GM12874 (cell line): ENCODE measurements at regions not wholly inside any gene's neighbourhood (a gene's known extent, or its start where the extent isn't known, plus 50 kb on each side); places are given as distances from the start of the nearest gene placed in this dataset.
A peak's percentile ranks its signal among the peaks of the same experiment; 100 is the strongest.

Experiments
- CTCF ChIP-seq: IDR thresholded peaks from 2 replicates; pipeline ENCODE4 v1.5.1; 2011; ENCODE audit warnings: low read depth, mild to moderate bottlenecking, control low read depth, low read length, moderate library complexity; ENCODE audit not compliant: insufficient read depth

GRCh38 chrX:80573275-80573674, 153.0 kb downstream of the TENT5D start:
- no peak for TF ChIP-seq CTCF

DNA sequence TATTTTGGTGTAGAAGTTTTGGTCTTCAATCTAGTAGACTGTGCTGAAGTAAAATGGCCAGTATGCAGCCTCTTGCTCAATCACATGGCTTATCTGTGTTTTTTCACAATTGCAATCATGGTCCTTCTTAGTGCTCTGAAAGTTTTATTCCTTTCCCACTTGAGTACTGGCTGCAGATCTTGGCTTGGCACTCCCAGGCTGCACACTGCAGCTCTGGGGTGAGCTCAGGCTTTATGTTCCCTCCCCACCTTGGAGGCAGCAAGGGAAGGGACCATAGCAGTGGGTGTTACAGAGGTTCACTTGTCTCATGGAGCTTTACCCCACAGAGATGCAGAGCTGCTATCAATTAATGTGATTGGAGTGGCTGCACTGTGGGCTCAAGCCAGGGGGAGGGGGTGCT, 156.0 kb downstream of the TENT5D start:
- TF ChIP-seq CTCF: no peak

- TF ChIP-seq CTCF: no peak
Measured at GRCh38 chrX:80576806-80577533, 156.7 kb downstream of the TENT5D start.

DNA sequence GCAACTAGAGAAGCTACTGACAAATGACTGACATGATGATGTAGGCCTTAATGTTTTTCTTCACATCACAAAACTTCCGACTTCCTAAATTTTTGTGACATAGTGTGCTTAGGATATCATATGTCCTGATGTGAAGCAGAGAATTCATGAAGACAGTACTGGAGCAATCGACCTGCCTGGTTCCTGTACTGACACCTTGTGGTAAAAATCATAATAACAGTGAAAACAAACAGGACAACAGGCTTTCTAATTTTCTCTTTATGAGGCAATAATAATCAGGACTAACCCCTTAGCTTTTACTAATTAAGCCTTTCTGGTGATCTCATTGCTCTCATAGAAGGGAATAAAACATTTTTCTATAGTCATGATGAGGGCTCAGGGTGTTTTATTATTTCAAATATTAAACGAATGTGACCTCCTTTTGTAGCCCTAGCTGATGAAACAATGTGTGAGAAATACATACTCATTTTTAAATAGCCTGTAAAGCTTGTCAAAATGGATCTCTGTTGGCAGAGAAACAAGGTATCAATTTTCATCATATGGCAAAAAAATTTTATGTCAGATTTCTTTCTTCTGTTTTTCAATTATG, 158.4 kb downstream of the TENT5D start:
- TF ChIP-seq CTCF: peak; percentile 28; the same call in 1 of the 2 replicates

DNA sequence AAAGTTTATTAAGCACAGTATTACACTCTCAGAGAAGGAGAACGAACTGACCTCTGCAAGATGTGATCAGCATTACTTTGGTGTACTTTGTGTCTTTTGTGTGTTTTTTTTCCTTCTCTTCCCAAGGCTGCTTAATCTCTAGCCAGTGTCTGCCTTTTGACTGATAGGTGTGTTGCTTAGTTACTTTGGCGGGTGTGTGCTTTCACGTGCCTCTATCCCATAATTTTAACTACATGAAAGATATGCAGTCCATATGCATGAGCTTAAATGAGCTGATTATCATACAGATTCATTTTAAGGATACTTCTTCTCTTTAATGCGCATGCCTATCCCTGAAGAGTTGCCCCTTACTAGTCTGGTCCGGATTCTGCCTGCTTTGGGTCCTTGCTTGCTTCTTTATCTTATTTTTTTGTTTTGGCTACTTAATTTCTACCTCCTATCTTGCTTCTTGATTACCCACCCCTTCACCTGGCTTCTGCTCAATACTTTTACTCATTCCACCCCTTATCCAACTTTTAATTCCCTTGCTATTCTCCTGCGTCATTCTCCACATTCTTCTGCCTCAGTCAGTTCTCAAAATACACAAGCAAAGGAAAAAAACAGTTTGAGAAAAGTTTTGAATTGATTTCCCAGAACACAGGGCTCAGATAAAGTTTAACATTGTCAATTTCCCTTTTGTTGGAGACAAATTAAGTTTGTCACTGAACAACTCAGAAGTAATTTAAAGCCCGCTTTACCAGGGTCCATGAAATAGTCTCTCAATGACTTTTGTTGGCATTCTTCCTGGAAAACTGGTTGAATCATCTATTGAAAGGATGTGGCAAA, 182.0 kb downstream of the TENT5D start:
- TF ChIP-seq CTCF: no peak
